Erythroblast (primary cell): ENCODE measurements at regions not wholly inside any gene's neighbourhood (a gene's known extent, or its start where the extent isn't known, plus 50 kb on each side); places are given as distances from the start of the nearest gene placed in this dataset.

Experiments used
- GATA1 ChIP-seq: IDR thresholded peaks from 2 replicates; pipeline ENCODE4 v1.6.1; 2011; ENCODE audit warnings: low read depth, mild to moderate bottlenecking, control low read depth, low read length, moderate library complexity
- POLR2A ChIP-seq: IDR thresholded peaks from 2 replicates; pipeline ENCODE4 v1.6.1; 2011; ENCODE audit warnings: mild to moderate bottlenecking, low read length

DNA sequence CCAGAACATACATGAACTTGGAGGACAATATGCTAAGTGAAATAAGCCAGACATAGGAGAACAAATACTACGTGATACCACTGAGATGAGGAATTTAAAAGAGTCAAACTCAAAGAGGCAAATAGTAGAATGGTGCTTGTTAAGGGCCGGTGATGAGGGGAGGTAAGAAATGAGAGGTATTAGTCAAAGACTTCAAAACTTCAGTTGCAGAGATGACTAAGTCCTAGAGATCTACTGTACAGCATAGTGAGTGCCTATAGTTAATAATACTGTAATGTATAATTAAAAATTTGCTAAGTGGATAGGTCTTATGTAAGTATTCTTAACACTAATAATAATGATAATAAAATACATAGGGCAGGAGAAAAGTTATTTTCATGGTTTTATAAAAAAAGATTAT is 126.9 kb upstream of the VEGFC start:
- TF ChIP-seq POLR2A: no peak
- no peak for TF ChIP-seq GATA1
